Right lobe of liver (tissue), 4 donors: ENCODE measurements at regions not wholly inside any gene's neighbourhood (a gene's known extent, or its start where the extent isn't known, plus 50 kb on each side); places are given as distances from the start of the nearest gene placed in this dataset.

ENCODE experiments used
- CTCF ChIP-seq, 4 donors: fragments of 200-600 bp in 3 of 4; fragments of 450-650 bp in 1 of 4; IDR thresholded peaks; one replicate each; pipeline versions ENCODE4 v1.5.1 to v1.8.0; 2016 to 2022; ENCODE audit warnings: antibody characterized with exemption in 4 of 4, mild to moderate bottlenecking in 2 of 4
- POLR2A ChIP-seq: fragments of 450-650 bp; IDR thresholded peaks from one replicate; pipeline ENCODE4 v1.6.1; 2017; ENCODE audit warnings: antibody characterized with exemption, mild to moderate bottlenecking
- donor health status: DM: no; HTN: no; CAD: no.
- donor health status: DM: no; HTN: no; CAD: no.
- donor health status: DM: no; HTN: yes; CAD: no.

GRCh38 chr16:54792811-54793210 is 137.9 kb upstream of the IRX5 start:
- TF ChIP-seq CTCF (IDR thresholded peaks at IDR 0.05), result no peak
- TF ChIP-seq POLR2A, result no peak
